GM21515 (cell line): ENCODE measurements at regions not wholly inside any gene's neighbourhood (a gene's known extent, or its start where the extent isn't known, plus 50 kb on each side); places are given as distances from the start of the nearest gene placed in this dataset.
"Not testable (repeated sequence)": the region's sequence is repeated elsewhere in the genome, so short reads cannot be mapped to it uniquely, and the experiment has no call there.

Source experiments
- ATAC-seq: cut with Tn5 transposase; IDR thresholded peaks from one replicate; pipeline ENCODE4 v1.9.1; 2021; ENCODE audit not compliant: unreplicated experiment

GRCh38 chrX:20718592-20719380 lies 452.1 kb upstream of the RPS6KA3 start:
- no peak for ATAC-seq

- no peak for ATAC-seq
Observed at GRCh38 chrX:20715176-20715575, 448.5 kb upstream of the RPS6KA3 start.

- no peak for ATAC-seq
Observed at GRCh38 chrX:20712811-20713210, 446.1 kb upstream of the RPS6KA3 start.

GRCh38 chrX:20711366-20711765 lies 444.7 kb upstream of the RPS6KA3 start:
- ATAC-seq = no peak

GRCh38 chrX:20693078-20693477 lies 426.4 kb upstream of the RPS6KA3 start:
- ATAC-seq = no peak

- ATAC-seq = no peak
Observed at GRCh38 chrX:20686256-20686655, 419.5 kb upstream of the RPS6KA3 start.

GRCh38 chrX:20685652-20686051 lies 418.9 kb upstream of the RPS6KA3 start:
- ATAC-seq = no peak

- ATAC-seq = no peak
Observed at GRCh38 chrX:20681683-20682082, 415.0 kb upstream of the RPS6KA3 start.

- no peak for ATAC-seq
Observed at GRCh38 chrX:20680998-20681397, 414.3 kb upstream of the RPS6KA3 start.

GRCh38 chrX:20672476-20672875 lies 405.8 kb upstream of the RPS6KA3 start:
- no peak for ATAC-seq

- not testable (repeated sequence) for ATAC-seq
Observed at GRCh38 chrX:20671746-20672145, 405.0 kb upstream of the RPS6KA3 start.

GRCh38 chrX:20670611-20671010 lies 403.9 kb upstream of the RPS6KA3 start:
- no peak for ATAC-seq

GRCh38 chrX:20668550-20668949 lies 401.8 kb upstream of the RPS6KA3 start:
- no peak for ATAC-seq

- ATAC-seq = no peak
Observed at GRCh38 chrX:20666331-20666730, 399.6 kb upstream of the RPS6KA3 start.

GRCh38 chrX:20665481-20665880 lies 398.8 kb upstream of the RPS6KA3 start:
- ATAC-seq = no peak

GRCh38 chrX:20664774-20665173 lies 398.1 kb upstream of the RPS6KA3 start:
- no peak for ATAC-seq

- no peak for ATAC-seq
Observed at GRCh38 chrX:20664131-20664530, 397.4 kb upstream of the RPS6KA3 start.

- ATAC-seq = no peak
Observed at GRCh38 chrX:20663336-20663735, 396.6 kb upstream of the RPS6KA3 start.

GRCh38 chrX:20656721-20657120 lies 390.0 kb upstream of the RPS6KA3 start:
- no peak for ATAC-seq

GRCh38 chrX:20654596-20655106 lies 387.9 kb upstream of the RPS6KA3 start:
- no peak for ATAC-seq

GRCh38 chrX:20653070-20653469 lies 386.4 kb upstream of the RPS6KA3 start:
- ATAC-seq = no peak

- ATAC-seq = no peak
Observed at GRCh38 chrX:20641954-20642353, 375.2 kb upstream of the RPS6KA3 start.

- ATAC-seq = no peak
Observed at GRCh38 chrX:20639115-20639514, 372.4 kb upstream of the RPS6KA3 start.
